ENCODE measurements at regions not wholly inside any gene's neighbourhood (a gene's known extent, or its start where the extent isn't known, plus 50 kb on each side); places are given as distances from the start of the nearest gene placed in this dataset.

DNA sequence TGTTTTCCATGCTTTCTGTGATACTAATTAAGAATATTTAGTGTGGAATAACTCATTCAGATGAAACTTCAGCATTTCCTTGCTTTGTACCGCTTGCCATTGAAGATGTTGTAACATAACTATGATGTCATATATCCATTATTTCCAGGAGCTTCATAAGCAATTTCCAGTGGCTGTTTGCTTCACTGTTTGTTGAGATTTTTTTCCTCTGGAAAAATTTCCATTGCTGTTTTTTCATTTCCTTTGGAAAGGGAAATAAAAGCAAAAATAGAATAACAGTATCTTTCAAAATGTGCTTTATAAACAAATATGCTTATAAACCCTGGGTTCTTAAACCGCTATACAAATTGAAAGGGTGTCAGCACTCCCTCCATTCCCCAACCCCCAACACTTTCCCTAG lies 319.6 kb upstream of the SEMA6D start (continued):
- TF ChIP-seq SRF (IDR thresholded peaks at IDR 0.05; ENCODE audit: low read depth in 2 of 2, low read length in 2 of 2) (no peak), MEF2A (IDR thresholded peaks at IDR 0.05; ENCODE audit: insufficient read depth, low read depth, low read length) (no peak), RCOR1 (conservative IDR thresholded peaks at IDR 0.05; ENCODE audit: low read depth, low read length) (no peak), ZNF207 (IDR thresholded peaks at IDR 0.05; ENCODE audit: borderline replicate concordance) (no peak), CHD2 (IDR thresholded peaks at IDR 0.05; ENCODE audit: borderline replicate concordance, low read depth, low read length) (no peak)
- TF ChIP-seq, protein P1, sequence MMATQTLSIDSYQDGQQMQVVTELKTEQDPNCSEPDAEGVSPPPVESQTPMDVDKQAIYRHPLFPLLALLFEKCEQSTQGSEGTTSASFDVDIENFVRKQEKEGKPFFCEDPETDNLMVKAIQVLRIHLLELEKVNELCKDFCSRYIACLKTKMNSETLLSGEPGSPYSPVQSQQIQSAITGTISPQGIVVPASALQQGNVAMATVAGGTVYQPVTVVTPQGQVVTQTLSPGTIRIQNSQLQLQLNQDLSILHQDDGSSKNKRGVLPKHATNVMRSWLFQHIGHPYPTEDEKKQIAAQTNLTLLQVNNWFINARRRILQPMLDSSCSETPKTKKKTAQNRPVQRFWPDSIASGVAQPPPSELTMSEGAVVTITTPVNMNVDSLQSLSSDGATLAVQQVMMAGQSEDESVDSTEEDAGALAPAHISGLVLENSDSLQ (IDR thresholded peaks at IDR 0.05), result no peak

DNA sequence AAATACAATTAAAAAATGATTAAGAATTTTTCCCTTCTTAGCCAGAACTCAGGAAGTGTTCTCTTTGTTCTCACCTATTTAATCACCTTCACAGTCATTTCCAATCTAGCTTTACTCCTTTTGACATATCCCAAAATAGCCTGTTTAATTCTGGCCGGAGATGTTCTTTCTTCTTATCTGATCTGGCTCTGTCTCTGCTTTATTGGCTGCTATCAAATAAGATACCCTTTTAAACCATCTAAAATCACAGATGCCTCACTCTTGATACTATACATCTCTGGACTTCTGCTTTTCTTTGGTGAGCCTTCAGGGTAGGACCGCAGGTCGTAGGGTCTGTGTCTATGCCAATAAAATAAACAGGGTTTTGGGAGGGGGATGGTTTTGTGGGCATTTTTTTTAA lies 319.2 kb upstream of the SEMA6D start:
- ChIA-PET RAD21 (ENCODE audit: unreplicated experiment) (no interaction called here), POLR2A (no interaction called here), CTCF (no interaction called here), SMC1A (ENCODE audit: uncharacterized antibody, unreplicated experiment) (no interaction called here)
- H2AFZ ChIP-seq (ENCODE audit: control insufficient read depth, low read depth, low read length), result no peak overlapping the region
- BruUV-seq (replicated peaks), result no TSS peak
- no peaks in the 10 kb centered on the region for H3K9me3 ChIP-seq (replicated peaks; ENCODE audit: control insufficient read depth, insufficient read depth, low read length)
- no peaks in the 10 kb centered on the region for H4K20me1 ChIP-seq (ENCODE audit: control insufficient read depth, insufficient read depth)
- no peaks in the 10 kb centered on the region for H3K79me2 ChIP-seq (ENCODE audit: control insufficient read depth, insufficient read depth, low read length)
- no peaks in the 10 kb centered on the region for H3K36me3 ChIP-seq (ENCODE audit: control insufficient read depth in 2 of 2, insufficient read depth in 2 of 2, low read length in 1 of 2)
- H3K4me2 ChIP-seq (ENCODE audit: control insufficient read depth, insufficient read depth), result no peak overlapping the region
- no peaks in the 10 kb centered on the region for H3K4me1 ChIP-seq (ENCODE audit: control insufficient read depth, insufficient read depth, low read length)
- intact Hi-C loops (cut with micrococcal nuclease; ENCODE audit: unreplicated experiment), result no loop called here
- no peak for TF ChIP-seq BCL11A (IDR thresholded peaks at IDR 0.05; ENCODE audit: low read depth, low read length)
- TF ChIP-seq TAF1 (IDR thresholded peaks at IDR 0.05; ENCODE audit: borderline replicate concordance, low read depth, low read length), result no peak
- in situ Hi-C loops (cut with MboI), result no loop called here
- no peak overlapping the region for H3K4me3 ChIP-seq
- FAIRE-seq (no peak), ATAC-seq (no peak), DNase-seq (ENCODE audit: low read depth, low spot score) (no peak)
- WGBS (ENCODE audit: insufficient coverage, insufficient replicate concordance, low lambda C conversion rate, missing lambda C conversion rate), result 21% methylated on average over 3 of the region's 3 CpGs
- H3K27ac ChIP-seq (ENCODE audit: control insufficient read depth, insufficient read depth), result no peak overlapping the region
- H3K27me3 ChIP-seq (replicated peaks in 1 of 2; ENCODE audit: control insufficient read depth in 2 of 2, insufficient read depth in 2 of 2, low read length in 1 of 2), result no peaks in the 10 kb centered on the region
- H3K9ac ChIP-seq (ENCODE audit: control insufficient read depth, insufficient read depth, low read length), result no peak overlapping the region

All from GM12878 (cell line).